Glutamatergic neuron (in vitro differentiated cells): ENCODE measurements at regions not wholly inside any gene's neighbourhood (a gene's known extent, or its start where the extent isn't known, plus 50 kb on each side); places are given as distances from the start of the nearest gene placed in this dataset.
"Not testable (repeated sequence)": the region's sequence is repeated elsewhere in the genome, so short reads cannot be mapped to it uniquely, and the experiment has no call there.

ENCODE experiments used
- DNase-seq: peaks from one replicate; pipeline ENCODE4 v3.0.0; 2022
- H3K27ac Mint-ChIP-seq: one replicate; pipeline ENCODE4 v1.8.0; 2020; ENCODE audit warnings: mild to moderate bottlenecking, mixed read lengths, inconsistent platforms; ENCODE audit not compliant: unreplicated experiment
- H3K27me3 Mint-ChIP-seq: one replicate; pipeline ENCODE4 v1.8.0; 2020; ENCODE audit warnings: mild to moderate bottlenecking, moderate library complexity, mixed read lengths, inconsistent platforms; ENCODE audit not compliant: unreplicated experiment
- H3K36me3 Mint-ChIP-seq: one replicate; pipeline ENCODE4 v1.8.0; 2020; ENCODE audit warnings: mild to moderate bottlenecking, mixed read lengths, inconsistent platforms; ENCODE audit not compliant: unreplicated experiment
- H3K4me1 Mint-ChIP-seq: one replicate; pipeline ENCODE4 v1.8.0; 2020; ENCODE audit warnings: mild to moderate bottlenecking, low read depth, mixed read lengths, inconsistent platforms; ENCODE audit not compliant: unreplicated experiment
- H3K4me3 Mint-ChIP-seq: one replicate; pipeline ENCODE4 v1.8.0; 2020; ENCODE audit warnings: mild to moderate bottlenecking, mixed read lengths, inconsistent platforms; ENCODE audit not compliant: unreplicated experiment
- H3K9me3 Mint-ChIP-seq: one replicate; pipeline ENCODE4 v1.8.0; 2020; ENCODE audit warnings: mild to moderate bottlenecking, moderate library complexity, mixed read lengths, inconsistent platforms; ENCODE audit not compliant: unreplicated experiment
- CTCF ChIP-seq: fragments of 200-600 bp; sonication (generic); IDR thresholded peaks from one replicate; pipeline ENCODE4 v1.5.0; 2021; ENCODE audit not compliant: partially characterized antibody, unreplicated experiment

- Mint-ChIP-seq H3K36me3 (no peaks in the 10 kb centered on the region), H3K27ac (no peak overlapping the region), H3K4me3 (no peak overlapping the region), H3K4me1 (no peaks in the 10 kb centered on the region), H3K27me3 (peaks cover 2% of the 10 kb centered on the region), H3K9me3 (no peaks in the 10 kb centered on the region)
- DNase-seq, result no peak
- no peak for TF ChIP-seq CTCF
Measured at GRCh38 chr3:66836363-66837152, 161.5 kb upstream of the KBTBD8 start.

GRCh38 chr3:66838704-66839103 lies 159.4 kb upstream of the KBTBD8 start:
- Mint-ChIP-seq H3K9me3 (no peaks in the 10 kb centered on the region), H3K27me3 (peaks cover 2% of the 10 kb centered on the region), H3K4me3 (no peak overlapping the region), H3K36me3 (no peaks in the 10 kb centered on the region), H3K27ac (no peak overlapping the region), H3K4me1 (no peaks in the 10 kb centered on the region)
- no peak for DNase-seq
- no peak for TF ChIP-seq CTCF

GRCh38 chr3:66839508-66839907 lies 158.6 kb upstream of the KBTBD8 start:
- peaks cover 2% of the 10 kb centered on the region for H3K9me3 Mint-ChIP-seq
- H3K27me3 Mint-ChIP-seq, result peaks cover 2% of the 10 kb centered on the region
- no peaks in the 10 kb centered on the region for H3K36me3 Mint-ChIP-seq
- no peak overlapping the region for H3K4me3 Mint-ChIP-seq
- no peak for DNase-seq
- H3K27ac Mint-ChIP-seq, result no peak overlapping the region
- no peaks in the 10 kb centered on the region for H3K4me1 Mint-ChIP-seq
- TF ChIP-seq CTCF, result no peak

GRCh38 chr3:66842761-66843464 lies 155.2 kb upstream of the KBTBD8 start:
- DNase-seq, H3K4me1 Mint-ChIP-seq, H3K4me3 Mint-ChIP-seq, H3K9me3 Mint-ChIP-seq, H3K27ac Mint-ChIP-seq, H3K27me3 Mint-ChIP-seq, H3K36me3 Mint-ChIP-seq: not testable (repeated sequence)

- Mint-ChIP-seq H3K4me3 (no peak overlapping the region), H3K4me1 (no peaks in the 10 kb centered on the region), H3K9me3 (no peaks in the 10 kb centered on the region), H3K36me3 (no peaks in the 10 kb centered on the region), H3K27ac (no peak overlapping the region), H3K27me3 (peaks cover 2% of the 10 kb centered on the region)
- DNase-seq, result no peak
- no peak for TF ChIP-seq CTCF
Measured at GRCh38 chr3:66851894-66852613, 146.1 kb upstream of the KBTBD8 start.
